ENCODE measurements at regions not wholly inside any gene's neighbourhood (a gene's known extent, or its start where the extent isn't known, plus 50 kb on each side); places are given as distances from the start of the nearest gene placed in this dataset.

- Histone ChIP-seq H3K27ac (replicated peaks) (no peak overlapping the region), H3K27me3 (ENCODE audit: insufficient read depth, poor library complexity, severe bottlenecking) (no peaks in the 10 kb centered on the region), H3K4me3 (replicated peaks; ENCODE audit: insufficient read depth, low read length) (no peak overlapping the region)
- DNase-seq (ENCODE audit: low read depth in 1 of 2, low spot score in 1 of 2), result no peak
- TF ChIP-seq REST (IDR thresholded peaks at IDR 0.05; ENCODE audit: insufficient replicate concordance, low read depth) (no peak), CTCF (IDR thresholded peaks at IDR 0.05; ENCODE audit: insufficient read depth, low read length) (no peak), SPI1 (IDR thresholded peaks at IDR 0.05; ENCODE audit: borderline replicate concordance, low read depth) (no peak), GABPA (IDR thresholded peaks at IDR 0.05; ENCODE audit: low read depth) (no peak), POLR2AphosphoS5 (IDR thresholded peaks at IDR 0.05; ENCODE audit: low read depth) (no peak)
Measured at GRCh38 chr16:64621616-64622015, 500.2 kb downstream of the CDH11 start.

DNA sequence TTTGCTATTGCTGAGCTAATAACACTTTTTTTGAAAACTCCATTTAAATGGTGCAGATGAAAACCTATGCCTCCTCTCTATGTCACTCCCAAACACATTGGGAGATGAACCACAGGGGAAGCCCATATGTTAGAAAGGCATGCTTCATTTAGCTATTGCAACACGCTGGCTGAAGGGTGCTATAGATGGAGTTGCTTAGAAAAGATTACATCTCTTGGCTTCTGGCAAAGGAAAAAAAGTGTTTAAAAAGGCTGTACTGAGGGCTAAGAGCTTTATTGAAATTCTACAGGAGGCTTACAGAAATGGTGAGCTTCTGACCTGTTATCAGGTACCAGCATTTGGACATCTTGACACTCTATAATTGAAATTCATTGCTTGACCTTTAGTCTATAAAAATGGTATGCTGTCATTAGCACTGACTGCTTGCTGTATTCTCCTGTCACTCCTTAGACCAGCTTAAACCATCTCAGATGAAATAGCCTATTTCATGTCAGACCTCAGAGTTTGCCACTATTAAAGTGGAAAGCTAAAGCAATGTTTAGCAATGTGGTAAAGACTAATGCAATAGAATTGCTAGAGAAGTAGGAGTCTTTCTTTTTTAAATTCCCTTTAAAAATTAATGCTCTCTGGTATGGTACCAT lies 503.9 kb downstream of the CDH11 start:
- no peak overlapping the region for H3K4me3 ChIP-seq (replicated peaks; ENCODE audit: insufficient read depth, low read length)
- no peak for DNase-seq (ENCODE audit: low read depth in 1 of 2, low spot score in 1 of 2)
- no peak for TF ChIP-seq REST (IDR thresholded peaks at IDR 0.05; ENCODE audit: insufficient replicate concordance, low read depth)
- TF ChIP-seq POLR2AphosphoS5 (IDR thresholded peaks at IDR 0.05; ENCODE audit: low read depth), result no peak
- TF ChIP-seq CTCF (IDR thresholded peaks at IDR 0.05; ENCODE audit: insufficient read depth, low read length), result no peak
- no peak for TF ChIP-seq GABPA (IDR thresholded peaks at IDR 0.05; ENCODE audit: low read depth)
- TF ChIP-seq SPI1 (IDR thresholded peaks at IDR 0.05; ENCODE audit: borderline replicate concordance, low read depth), result no peak
- H3K27ac ChIP-seq (replicated peaks), result no peak overlapping the region
- no peaks in the 10 kb centered on the region for H3K27me3 ChIP-seq (ENCODE audit: insufficient read depth, poor library complexity, severe bottlenecking)

GRCh38 chr16:64615630-64616280 lies 506.1 kb downstream of the CDH11 start:
- DNase-seq (ENCODE audit: low read depth in 1 of 2, low spot score in 1 of 2), result no peak
- no peak for TF ChIP-seq GABPA (IDR thresholded peaks at IDR 0.05; ENCODE audit: low read depth)
- TF ChIP-seq SPI1 (IDR thresholded peaks at IDR 0.05; ENCODE audit: borderline replicate concordance, low read depth), result no peak
- no peak for TF ChIP-seq CTCF (IDR thresholded peaks at IDR 0.05; ENCODE audit: insufficient read depth, low read length)
- no peak for TF ChIP-seq REST (IDR thresholded peaks at IDR 0.05; ENCODE audit: insufficient replicate concordance, low read depth)
- no peak for TF ChIP-seq POLR2AphosphoS5 (IDR thresholded peaks at IDR 0.05; ENCODE audit: low read depth)

More at GRCh38 chr16:64615630-64616280, 506.1 kb downstream of the CDH11 start:
- H3K4me3 ChIP-seq (replicated peaks; ENCODE audit: insufficient read depth, low read length), result no peak overlapping the region
- no peak overlapping the region for H3K27ac ChIP-seq (replicated peaks)
- H3K27me3 ChIP-seq (ENCODE audit: insufficient read depth, poor library complexity, severe bottlenecking), result no peaks in the 10 kb centered on the region

All from HL-60 (cell line).